Chondrocyte (in vitro differentiated cells): ENCODE measurements at regions not wholly inside any gene's neighbourhood (a gene's known extent, or its start where the extent isn't known, plus 50 kb on each side); places are given as distances from the start of the nearest gene placed in this dataset.

ENCODE experiments used
- DNase-seq: peaks from one replicate; pipeline ENCODE4 v3.0.0; 2021; ENCODE audit warnings: mixed read lengths, low spot score
- H3K27ac Mint-ChIP-seq: one replicate; pipeline ENCODE4 v1.8.0; 2021; ENCODE audit warnings: mild to moderate bottlenecking, moderate library complexity, mixed read lengths; ENCODE audit not compliant: unreplicated experiment
- H3K27me3 Mint-ChIP-seq: 2 replicates; pipeline ENCODE4 v1.8.0; 2021; ENCODE audit warnings: low read depth, mixed read lengths
- H3K36me3 Mint-ChIP-seq: 2 replicates; pipeline ENCODE4 v1.8.0; 2021; ENCODE audit warnings: low read depth, mixed read lengths
- H3K4me1 Mint-ChIP-seq: 2 replicates; pipeline ENCODE4 v1.8.0; 2021; ENCODE audit warnings: low read depth, mild to moderate bottlenecking, mixed read lengths
- H3K4me3 Mint-ChIP-seq: one replicate; pipeline ENCODE4 v1.8.0; 2021; ENCODE audit warnings: mild to moderate bottlenecking, moderate library complexity, mixed read lengths; ENCODE audit not compliant: unreplicated experiment
- H3K9me3 Mint-ChIP-seq: 2 replicates; pipeline ENCODE4 v1.8.0; 2021; ENCODE audit warnings: low read depth, mixed read lengths
- CTCF ChIP-seq: fragments of 200-600 bp; sonication (generic); IDR thresholded peaks from 2 replicates; pipeline ENCODE4 v1.5.0; 2021; ENCODE audit warnings: antibody characterized with exemption, mild to moderate bottlenecking, moderate library complexity

- no peaks in the 10 kb centered on the region for H3K4me1 Mint-ChIP-seq
These were observed 431.7 kb upstream of the CTNND2 start for GRCh38 chr5:12335938-12336337.

GRCh38 chr5:12332480-12332879 is 428.2 kb upstream of the CTNND2 start:
- Mint-ChIP-seq H3K36me3 (no peaks in the 10 kb centered on the region), H3K27ac (no peak overlapping the region), H3K4me1 (no peaks in the 10 kb centered on the region), H3K4me3 (no peak overlapping the region), H3K27me3 (no peaks in the 10 kb centered on the region), H3K9me3 (peaks cover 3% of the 10 kb centered on the region)
- no peak for DNase-seq
- no peak for TF ChIP-seq CTCF

More at GRCh38 chr5:12335938-12336337, 431.7 kb upstream of the CTNND2 start:
- Mint-ChIP-seq H3K36me3 (no peaks in the 10 kb centered on the region), H3K4me3 (no peak overlapping the region), H3K9me3 (no peaks in the 10 kb centered on the region), H3K27me3 (no peaks in the 10 kb centered on the region), H3K27ac (no peak overlapping the region)
- no peak for TF ChIP-seq CTCF
- DNase-seq: no peak

GRCh38 chr5:12330993-12331588 is 426.8 kb upstream of the CTNND2 start:
- Mint-ChIP-seq H3K36me3 (peaks cover 2% of the 10 kb centered on the region), H3K27me3 (no peaks in the 10 kb centered on the region), H3K4me3 (no peak overlapping the region), H3K27ac (no peak overlapping the region), H3K9me3 (peaks cover 3% of the 10 kb centered on the region), H3K4me1 (no peaks in the 10 kb centered on the region)
- no peak for DNase-seq
- no peak for TF ChIP-seq CTCF

GRCh38 chr5:12330381-12330780 is 426.1 kb upstream of the CTNND2 start:
- H3K4me3 Mint-ChIP-seq: no peak overlapping the region
- H3K27ac Mint-ChIP-seq: no peak overlapping the region
- peaks cover 2% of the 10 kb centered on the region for H3K36me3 Mint-ChIP-seq
- H3K27me3 Mint-ChIP-seq: no peaks in the 10 kb centered on the region
- peaks cover 3% of the 10 kb centered on the region for H3K9me3 Mint-ChIP-seq
- H3K4me1 Mint-ChIP-seq: no peaks in the 10 kb centered on the region
- TF ChIP-seq CTCF: no peak
- no peak for DNase-seq

- Mint-ChIP-seq H3K36me3 (peaks cover 3% of the 10 kb centered on the region), H3K27me3 (no peaks in the 10 kb centered on the region), H3K27ac (no peak overlapping the region), H3K4me3 (no peak overlapping the region), H3K9me3 (peaks cover 3% of the 10 kb centered on the region), H3K4me1 (peaks cover 17% of the 10 kb centered on the region)
- TF ChIP-seq CTCF: no peak
- no peak for DNase-seq
These were observed 419.5 kb upstream of the CTNND2 start for GRCh38 chr5:12323637-12324229.
